ENCODE measurements at regions not wholly inside any gene's neighbourhood (a gene's known extent, or its start where the extent isn't known, plus 50 kb on each side); places are given as distances from the start of the nearest gene placed in this dataset.

- Histone ChIP-seq H3K9me3 (no peaks in the 10 kb centered on the region), H3K36me3 (no peaks in the 10 kb centered on the region), H3K4me3 (ENCODE audit: low read depth, low read length) (no peak overlapping the region), H3K4me1 (peaks cover 25% of the 10 kb centered on the region), H3K27me3 (no peaks in the 10 kb centered on the region)
- no peak for DNase-seq
- no peak for TF ChIP-seq CTCF (IDR thresholded peaks at IDR 0.05; ENCODE audit: low read depth, low read length)
These were observed 63.5 kb upstream of the TENM3 start for GRCh38 chr4:182179751-182180150.

- Histone ChIP-seq H3K27me3 (no peaks in the 10 kb centered on the region), H3K4me3 (ENCODE audit: low read depth, low read length) (no peak overlapping the region), H3K9me3 (no peaks in the 10 kb centered on the region), H3K4me1 (peaks cover 51% of the 10 kb centered on the region), H3K36me3 (no peaks in the 10 kb centered on the region)
- no peak for DNase-seq
- no peak for TF ChIP-seq CTCF (IDR thresholded peaks at IDR 0.05; ENCODE audit: low read depth, low read length)
These were observed 57.7 kb upstream of the TENM3 start for GRCh38 chr4:182185491-182185890.

- DNase-seq, result no peak
- TF ChIP-seq CTCF (IDR thresholded peaks at IDR 0.05; ENCODE audit: low read depth, low read length), result no peak
- H3K4me3 ChIP-seq (ENCODE audit: low read depth, low read length), result no peak overlapping the region
- no peaks in the 10 kb centered on the region for H3K36me3 ChIP-seq
- H3K4me1 ChIP-seq, result peaks cover 61% of the 10 kb centered on the region
- H3K27me3 ChIP-seq, result no peaks in the 10 kb centered on the region
- H3K9me3 ChIP-seq, result no peaks in the 10 kb centered on the region
These were observed 55.5 kb upstream of the TENM3 start for GRCh38 chr4:182187674-182188073.

DNA sequence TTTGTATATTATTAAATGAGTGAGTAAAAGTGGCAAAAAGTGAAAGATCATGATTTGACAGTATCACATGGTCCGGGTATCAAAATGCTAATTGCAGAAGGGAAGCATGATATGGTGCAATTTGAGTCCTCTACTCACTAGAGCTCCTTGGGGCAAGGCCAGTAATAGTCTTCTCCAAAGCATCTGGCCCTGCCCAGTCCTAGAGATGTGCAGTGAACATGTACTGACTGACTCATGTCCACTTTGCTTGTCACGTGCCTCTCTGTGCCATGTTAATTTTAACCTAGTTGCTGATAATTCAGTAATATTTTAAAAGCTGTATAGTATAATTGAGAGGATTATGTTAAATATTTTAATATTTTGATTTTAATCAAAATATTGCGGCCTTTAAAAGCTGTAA lies 54.6 kb upstream of the TENM3 start:
- Histone ChIP-seq H3K4me3 (ENCODE audit: low read depth, low read length) (no peak overlapping the region), H3K9me3 (no peaks in the 10 kb centered on the region), H3K36me3 (no peaks in the 10 kb centered on the region), H3K27me3 (no peaks in the 10 kb centered on the region), H3K4me1 (peaks cover 57% of the 10 kb centered on the region)
- DNase-seq, result no peak
- TF ChIP-seq CTCF (IDR thresholded peaks at IDR 0.05; ENCODE audit: low read depth, low read length), result no peak

- no peak for TF ChIP-seq CTCF (IDR thresholded peaks at IDR 0.05; ENCODE audit: low read depth, low read length)
- no peak overlapping the region for H3K4me3 ChIP-seq (ENCODE audit: low read depth, low read length)
- H3K4me1 ChIP-seq, result peaks cover 57% of the 10 kb centered on the region
- no peaks in the 10 kb centered on the region for H3K9me3 ChIP-seq
- no peaks in the 10 kb centered on the region for H3K36me3 ChIP-seq
- peak; percentile 45 for DNase-seq
- H3K27me3 ChIP-seq, result no peaks in the 10 kb centered on the region
These were observed 53.9 kb upstream of the TENM3 start for GRCh38 chr4:182189103-182189878.

GRCh38 chr4:182190306-182190705 lies 52.9 kb upstream of the TENM3 start:
- H3K36me3 ChIP-seq, result no peaks in the 10 kb centered on the region
- no peaks in the 10 kb centered on the region for H3K9me3 ChIP-seq
- H3K27me3 ChIP-seq, result no peaks in the 10 kb centered on the region
- peaks cover 55% of the 10 kb centered on the region for H3K4me1 ChIP-seq
- DNase-seq, result peak; percentile 44
- H3K4me3 ChIP-seq (ENCODE audit: low read depth, low read length), result peak overlapping the region; percentile 25
- TF ChIP-seq CTCF (IDR thresholded peaks at IDR 0.05; ENCODE audit: low read depth, low read length), result no peak
